Epithelial cell of prostate (primary cell): ENCODE measurements at regions not wholly inside any gene's neighbourhood (a gene's known extent, or its start where the extent isn't known, plus 50 kb on each side); places are given as distances from the start of the nearest gene placed in this dataset.
A peak's percentile ranks its signal among the peaks of the same experiment; 100 is the strongest.
"Not testable (repeated sequence)": the region's sequence is repeated elsewhere in the genome, so short reads cannot be mapped to it uniquely, and the experiment has no call there.

ENCODE experiments used
- DNase-seq: peaks from one replicate; pipeline ENCODE4 v3.0.0-alpha.2; 2011; ENCODE audit warnings: low read depth, low spot score
- H3K27ac ChIP-seq: fragments of 450-650 bp; 2 replicates; pipeline ENCODE4 v1.5.1; 2017; ENCODE audit warnings: mild to moderate bottlenecking

- no peak for DNase-seq
- no peak overlapping the region for H3K27ac ChIP-seq
These were observed 379.8 kb downstream of the NDFIP2 start for GRCh38 chr13:79860791-79861190.

DNA sequence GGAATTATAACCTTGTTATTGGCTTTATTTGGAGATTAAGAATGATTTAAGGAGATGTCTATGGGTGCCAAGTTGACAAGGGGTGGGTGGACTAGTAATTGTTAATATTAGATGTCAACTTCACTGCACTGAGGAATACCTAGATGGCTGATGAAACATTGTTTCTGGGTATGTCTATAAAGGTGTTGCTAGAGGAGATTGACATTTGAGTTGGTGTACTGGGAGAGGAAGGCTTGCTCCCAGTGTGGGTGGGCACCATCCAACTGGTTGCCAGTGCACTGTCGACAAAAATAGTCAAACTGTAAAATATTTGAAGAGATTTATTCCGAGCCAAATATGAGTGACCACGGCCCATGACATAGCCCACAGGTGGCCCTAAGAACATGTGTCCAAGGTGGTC is 378.8 kb downstream of the NDFIP2 start:
- no peak for DNase-seq
- no peak overlapping the region for H3K27ac ChIP-seq

- H3K27ac ChIP-seq: no peak overlapping the region
- no peak for DNase-seq
These were observed 372.3 kb downstream of the NDFIP2 start for GRCh38 chr13:79853251-79853650.

DNA sequence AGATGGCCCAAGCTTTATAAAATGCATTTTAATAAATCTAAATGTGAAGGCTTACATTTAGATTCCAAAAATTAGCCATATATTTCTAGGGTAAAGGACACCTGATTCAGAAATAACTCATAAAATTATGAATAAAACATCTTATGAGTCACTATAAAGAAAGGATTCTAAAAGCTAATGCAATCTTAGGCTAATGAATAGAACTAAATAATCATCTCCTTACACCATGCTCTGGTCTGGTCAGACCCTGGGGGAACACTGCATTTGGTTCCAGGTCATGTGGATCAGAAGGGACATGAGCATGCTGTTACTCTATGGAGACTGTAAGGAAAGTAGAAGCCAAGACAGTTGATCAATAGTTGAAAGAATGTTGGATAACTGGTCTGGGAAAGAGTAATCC is 370.4 kb downstream of the NDFIP2 start:
- H3K27ac ChIP-seq: peak overlapping the region; percentile 34
- DNase-seq: no peak

GRCh38 chr13:79847882-79848592 is 367.1 kb downstream of the NDFIP2 start:
- no peak overlapping the region for H3K27ac ChIP-seq
- DNase-seq: no peak

DNA sequence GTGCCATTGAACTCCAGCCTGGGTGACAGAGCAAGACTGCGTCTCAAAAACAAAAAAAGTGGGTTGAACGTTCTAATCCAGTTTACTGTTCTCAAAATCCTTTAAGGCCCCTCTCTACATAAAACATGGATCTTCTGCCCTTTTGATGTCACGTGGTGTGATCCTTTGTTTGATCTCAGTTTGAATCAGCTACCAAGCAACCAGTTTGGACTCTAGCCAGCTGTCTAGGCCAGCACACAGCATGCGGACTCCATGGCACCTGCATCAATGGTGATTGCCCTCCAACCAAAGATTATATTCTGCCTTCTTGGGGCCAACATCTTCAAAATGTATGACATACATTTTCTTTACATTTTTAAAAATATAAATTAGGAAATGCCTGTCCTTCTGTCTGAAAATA is 365.4 kb downstream of the NDFIP2 start:
- no peak for DNase-seq

DNA sequence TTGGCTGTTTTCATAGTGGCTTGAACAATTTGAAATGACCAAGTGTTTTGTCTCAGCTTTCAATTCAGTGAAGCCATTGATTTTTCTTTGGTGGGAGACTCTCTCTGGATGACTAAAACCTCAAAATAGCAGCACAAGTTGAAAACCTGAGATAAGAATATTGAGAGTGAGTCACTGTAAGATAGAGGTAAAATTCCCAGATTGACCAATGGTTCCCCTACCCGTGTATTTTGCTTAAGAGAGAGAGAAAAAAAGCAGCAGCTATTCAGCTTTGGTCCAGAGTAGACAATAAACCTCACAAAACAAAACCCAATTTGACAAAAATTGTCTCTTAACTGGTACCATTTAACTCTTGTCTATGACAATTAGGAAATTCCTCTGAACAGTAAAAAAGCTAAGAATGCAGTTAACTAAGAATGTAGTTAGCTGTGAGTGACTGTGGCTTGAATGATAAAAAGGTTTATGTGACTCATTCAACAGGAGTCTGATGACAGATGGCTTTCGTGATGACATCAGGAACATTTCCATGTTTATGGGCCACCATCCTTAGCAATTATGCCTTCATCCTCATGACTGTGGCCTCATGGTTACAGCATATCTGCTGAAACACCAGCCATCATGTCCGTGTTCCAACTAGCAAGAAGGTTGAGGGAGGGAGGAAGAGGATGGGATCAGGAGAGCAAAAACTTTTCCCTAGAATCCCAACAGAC is 356.9 kb downstream of the NDFIP2 start:
- no peak for DNase-seq
- H3K27ac ChIP-seq: no peak overlapping the region

More for the DNA sequence above, 365.4 kb downstream of the NDFIP2 start:
- H3K27ac ChIP-seq: no peak overlapping the region

GRCh38 chr13:79836121-79836520 is 355.2 kb downstream of the NDFIP2 start:
- not testable (repeated sequence) for H3K27ac ChIP-seq, DNase-seq

DNA sequence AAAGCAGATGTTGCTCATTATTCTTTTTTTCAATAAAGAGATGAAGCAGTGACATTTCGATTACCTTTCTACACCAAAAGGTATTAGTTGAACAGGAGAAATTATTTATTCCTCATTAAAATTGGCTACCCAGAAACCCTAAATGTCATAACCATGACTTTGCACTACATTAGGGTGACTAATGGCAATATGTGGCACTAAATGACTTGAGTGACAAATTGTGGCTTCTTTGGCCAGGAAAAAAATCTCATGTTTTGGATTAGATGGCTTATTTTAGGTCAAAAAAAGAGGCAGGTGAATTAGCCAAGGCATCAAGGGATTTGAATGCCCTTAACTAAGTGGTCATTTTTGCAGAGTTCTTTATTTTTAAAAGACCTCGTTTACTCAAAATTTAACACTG is 353.9 kb downstream of the NDFIP2 start:
- no peak overlapping the region for H3K27ac ChIP-seq
- DNase-seq: no peak

DNA sequence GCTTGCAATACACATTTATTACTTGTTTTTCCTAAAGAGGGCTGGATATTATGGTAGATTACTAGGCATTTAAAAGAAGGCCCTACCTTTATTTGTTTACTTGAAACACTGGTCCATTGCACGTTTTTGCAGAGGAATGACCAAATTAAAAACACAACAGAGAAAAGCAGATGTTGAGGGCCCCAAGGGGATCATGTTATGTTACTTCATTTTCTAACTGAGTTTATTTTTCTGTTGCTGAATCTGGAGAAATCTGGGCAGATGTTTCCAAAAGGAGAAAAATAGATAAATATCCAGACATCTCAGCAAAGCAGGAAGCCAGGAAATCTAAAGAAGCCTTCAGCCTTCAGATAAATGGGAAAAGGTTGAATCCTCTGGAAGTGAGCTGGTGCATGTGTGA is 353.0 kb downstream of the NDFIP2 start:
- DNase-seq: no peak

DNA sequence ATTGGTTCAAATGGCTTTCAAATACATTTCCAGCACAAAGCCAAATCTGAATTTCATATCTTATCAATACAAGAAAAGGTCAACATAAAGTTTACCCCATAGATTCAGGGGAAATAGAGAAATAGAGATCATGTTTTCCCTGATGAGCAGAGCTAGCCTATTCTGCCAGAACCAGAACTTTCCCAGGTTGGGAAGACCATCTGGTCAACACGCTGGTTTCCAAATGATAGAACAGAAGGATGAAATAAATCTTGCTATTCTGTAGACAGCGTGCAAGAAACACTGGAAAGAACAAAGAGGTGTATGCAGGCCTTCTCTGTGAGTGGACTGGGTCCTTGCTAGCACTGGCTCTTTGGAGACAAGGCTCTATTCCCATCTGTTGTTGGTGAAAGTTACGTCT is 350.6 kb downstream of the NDFIP2 start:
- no peak overlapping the region for H3K27ac ChIP-seq
- no peak for DNase-seq

More for the DNA sequence above, 353.0 kb downstream of the NDFIP2 start:
- no peak overlapping the region for H3K27ac ChIP-seq

- no peak for DNase-seq
- no peak overlapping the region for H3K27ac ChIP-seq
These were observed 350.0 kb downstream of the NDFIP2 start for GRCh38 chr13:79830945-79831344.

GRCh38 chr13:79830426-79830825 is 349.5 kb downstream of the NDFIP2 start:
- DNase-seq: no peak
- H3K27ac ChIP-seq: no peak overlapping the region

DNA sequence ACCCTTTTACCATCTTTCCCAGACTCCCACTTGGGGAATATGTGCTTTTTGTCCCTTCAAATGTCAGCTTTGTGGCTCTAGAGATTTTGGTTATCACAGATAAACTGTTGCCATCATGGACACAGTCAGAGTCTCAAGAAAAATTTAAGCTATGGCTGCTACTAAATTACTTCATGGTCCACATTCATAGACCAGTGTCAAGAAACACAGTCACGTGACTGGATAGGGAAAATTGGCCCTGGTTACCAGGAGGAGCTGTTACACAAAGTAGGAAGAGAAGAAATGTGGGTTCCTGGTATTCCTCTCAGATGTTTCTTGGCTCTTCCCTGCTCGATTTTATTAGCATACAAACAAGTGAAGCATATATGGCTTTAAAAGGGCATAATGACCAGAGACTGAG is 348.9 kb downstream of the NDFIP2 start:
- H3K27ac ChIP-seq: no peak overlapping the region
- no peak for DNase-seq

GRCh38 chr13:79825959-79826358 is 345.0 kb downstream of the NDFIP2 start:
- no peak for DNase-seq
- no peak overlapping the region for H3K27ac ChIP-seq

GRCh38 chr13:79815041-79815440 is 334.1 kb downstream of the NDFIP2 start:
- no peak for DNase-seq
- no peak overlapping the region for H3K27ac ChIP-seq

- DNase-seq: no peak
- no peak overlapping the region for H3K27ac ChIP-seq
These were observed 331.3 kb downstream of the NDFIP2 start for GRCh38 chr13:79812070-79812850.

DNA sequence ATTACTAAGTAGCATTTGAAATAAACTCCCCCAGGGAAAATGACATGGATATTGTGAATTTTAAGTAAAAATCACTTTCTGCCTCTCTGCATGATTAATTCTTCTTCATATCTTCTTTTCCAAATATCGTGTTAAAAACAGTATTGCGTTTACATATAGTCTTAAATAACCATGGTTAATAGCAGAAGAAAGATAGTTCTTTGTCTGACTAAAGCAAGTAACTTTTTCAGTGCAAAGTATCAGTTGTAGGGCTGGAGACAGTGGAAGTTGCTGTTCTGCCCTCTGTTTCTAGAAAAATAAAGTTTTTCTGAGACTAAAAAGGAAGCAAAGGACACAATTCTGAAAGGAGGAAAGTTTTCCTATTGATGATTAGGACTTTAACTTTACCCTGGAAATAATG is 330.2 kb downstream of the NDFIP2 start:
- H3K27ac ChIP-seq: no peak overlapping the region
- DNase-seq: no peak

DNA sequence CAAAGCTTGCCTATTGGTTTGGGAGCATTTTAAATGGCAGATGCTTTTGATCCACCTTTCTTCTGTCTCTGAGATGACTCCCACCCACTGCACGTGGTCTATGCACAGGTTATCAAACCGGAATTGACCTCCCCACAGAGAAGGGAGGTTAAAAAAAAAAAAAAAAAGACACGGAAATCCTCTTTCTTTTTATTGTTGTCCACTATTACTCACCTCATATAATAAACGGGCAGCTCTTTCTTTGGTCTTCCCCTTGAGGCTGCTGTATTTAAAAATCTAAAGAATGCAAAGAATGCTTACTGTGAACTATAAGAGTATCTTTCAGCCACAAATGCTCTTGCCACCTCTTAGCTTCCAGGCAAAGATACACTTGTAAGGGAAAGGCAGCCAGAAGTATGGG is 329.7 kb downstream of the NDFIP2 start:
- no peak for DNase-seq
- no peak overlapping the region for H3K27ac ChIP-seq

- no peak overlapping the region for H3K27ac ChIP-seq
- DNase-seq: no peak
These were observed 329.1 kb downstream of the NDFIP2 start for GRCh38 chr13:79810018-79810417.

DNA sequence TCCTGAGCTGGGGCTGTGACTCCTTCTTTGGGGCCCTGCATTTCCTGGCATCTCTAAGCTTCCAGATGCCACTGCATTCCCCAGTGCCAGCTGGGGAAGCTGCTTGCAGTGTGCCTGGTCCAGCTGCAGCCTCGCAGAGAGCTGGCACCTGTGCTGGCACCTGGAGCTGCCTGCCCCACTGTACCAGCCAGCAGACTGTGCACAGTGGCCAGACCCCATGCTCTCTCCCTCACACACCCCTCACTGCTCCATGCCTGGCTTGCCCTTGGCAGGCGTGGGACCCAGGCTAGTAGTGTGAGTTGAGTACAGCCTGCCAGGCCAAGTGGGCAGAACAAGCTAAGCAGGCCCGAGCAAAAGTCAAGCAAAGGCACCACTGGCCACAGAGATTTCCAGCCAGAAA is 327.5 kb downstream of the NDFIP2 start:
- no peak for DNase-seq
- H3K27ac ChIP-seq: no peak overlapping the region
